Suprapubic skin (tissue), 3 donors: ENCODE measurements at regions not wholly inside any gene's neighbourhood (a gene's known extent, or its start where the extent isn't known, plus 50 kb on each side); places are given as distances from the start of the nearest gene placed in this dataset.

Source experiments
- EP300 ChIP-seq: sonication (generic); formaldehyde crosslinking; IDR thresholded peaks from one replicate; pipeline ENCODE4 v1.6.1; 2017; ENCODE audit warnings: antibody characterized with exemption
- POLR2A ChIP-seq, 2 donors: fragments of 450-650 bp; IDR thresholded peaks; one replicate each; pipeline ENCODE4 v1.6.1; 2017; ENCODE audit warnings: antibody characterized with exemption in 2 of 2, mild to moderate bottlenecking in 2 of 2, moderate library complexity in 2 of 2
- TF ChIP-seq, protein P1 (sequence below), 2 donors: fragments of 200-600 bp in 1 of 2; fragments of 450-650 bp in 1 of 2; sonication (generic) in 1 of 2; IDR thresholded peaks; one replicate each; pipeline ENCODE4 v1.5.1; 2016 to 2019; ENCODE audit warnings: antibody characterized with exemption in 2 of 2, mild to moderate bottlenecking in 1 of 2, moderate library complexity in 1 of 2

DNA sequence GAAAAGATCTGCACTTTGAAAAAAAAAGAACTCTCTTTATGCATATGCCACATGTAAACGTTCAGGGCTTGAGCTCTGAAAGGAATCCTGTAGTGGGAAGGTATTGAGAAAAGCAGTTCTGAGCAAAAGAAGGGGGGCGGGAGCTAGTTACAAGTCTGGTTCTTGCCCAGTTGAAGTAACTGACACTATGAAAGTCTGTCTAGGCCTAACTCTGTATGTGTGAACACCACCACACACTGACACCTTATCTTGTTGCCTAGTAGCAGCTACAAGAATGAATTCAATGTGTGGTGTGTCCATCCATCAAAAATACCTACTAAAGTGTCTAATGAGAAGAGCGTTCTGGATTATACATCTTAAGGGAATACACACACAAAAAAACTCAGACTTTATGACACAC lies 820.6 kb downstream of the DIAPH3 start:
- TF ChIP-seq, protein P1, sequence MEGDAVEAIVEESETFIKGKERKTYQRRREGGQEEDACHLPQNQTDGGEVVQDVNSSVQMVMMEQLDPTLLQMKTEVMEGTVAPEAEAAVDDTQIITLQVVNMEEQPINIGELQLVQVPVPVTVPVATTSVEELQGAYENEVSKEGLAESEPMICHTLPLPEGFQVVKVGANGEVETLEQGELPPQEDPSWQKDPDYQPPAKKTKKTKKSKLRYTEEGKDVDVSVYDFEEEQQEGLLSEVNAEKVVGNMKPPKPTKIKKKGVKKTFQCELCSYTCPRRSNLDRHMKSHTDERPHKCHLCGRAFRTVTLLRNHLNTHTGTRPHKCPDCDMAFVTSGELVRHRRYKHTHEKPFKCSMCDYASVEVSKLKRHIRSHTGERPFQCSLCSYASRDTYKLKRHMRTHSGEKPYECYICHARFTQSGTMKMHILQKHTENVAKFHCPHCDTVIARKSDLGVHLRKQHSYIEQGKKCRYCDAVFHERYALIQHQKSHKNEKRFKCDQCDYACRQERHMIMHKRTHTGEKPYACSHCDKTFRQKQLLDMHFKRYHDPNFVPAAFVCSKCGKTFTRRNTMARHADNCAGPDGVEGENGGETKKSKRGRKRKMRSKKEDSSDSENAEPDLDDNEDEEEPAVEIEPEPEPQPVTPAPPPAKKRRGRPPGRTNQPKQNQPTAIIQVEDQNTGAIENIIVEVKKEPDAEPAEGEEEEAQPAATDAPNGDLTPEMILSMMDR (IDR thresholded peaks at IDR 0.05): no peak
- TF ChIP-seq EP300 (no peak), POLR2A (IDR thresholded peaks at IDR 0.05) (no peak)
